ENCODE measurements at regions not wholly inside any gene's neighbourhood (a gene's known extent, or its start where the extent isn't known, plus 50 kb on each side); places are given as distances from the start of the nearest gene placed in this dataset.

DNA sequence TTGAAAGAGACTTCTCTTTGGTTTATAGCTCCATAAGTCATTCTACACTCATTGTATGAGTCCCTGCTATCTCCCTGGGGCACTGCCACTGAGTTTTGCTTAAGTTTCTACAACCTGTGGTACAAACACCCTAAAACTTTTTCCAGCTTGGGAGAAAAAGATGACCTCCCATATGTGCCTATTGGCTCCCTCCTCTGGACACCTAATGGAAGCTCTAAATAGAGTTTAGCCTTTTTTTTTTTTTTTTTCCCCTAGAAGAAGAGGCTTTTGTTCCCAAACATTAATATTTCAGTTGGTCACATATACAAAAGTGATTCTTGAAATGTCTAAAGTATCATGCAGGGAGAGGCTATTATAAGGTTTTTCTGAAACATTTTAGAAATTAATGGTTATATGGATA, 547.2 kb upstream of the TMEFF2 start:
- Mint-ChIP-seq H3K27ac (no peak overlapping the region), H3K27me3 (ENCODE audit: low read depth, poor library complexity) (no peaks in the 10 kb centered on the region), H3K4me1 (peaks cover 6% of the 10 kb centered on the region), H3K36me3 (ENCODE audit: low read depth) (no peaks in the 10 kb centered on the region), H3K9me3 (peaks cover 5% of the 10 kb centered on the region), H3K4me3 (no peak overlapping the region)
- DNase-seq, result no peak
- TF ChIP-seq, protein P1, sequence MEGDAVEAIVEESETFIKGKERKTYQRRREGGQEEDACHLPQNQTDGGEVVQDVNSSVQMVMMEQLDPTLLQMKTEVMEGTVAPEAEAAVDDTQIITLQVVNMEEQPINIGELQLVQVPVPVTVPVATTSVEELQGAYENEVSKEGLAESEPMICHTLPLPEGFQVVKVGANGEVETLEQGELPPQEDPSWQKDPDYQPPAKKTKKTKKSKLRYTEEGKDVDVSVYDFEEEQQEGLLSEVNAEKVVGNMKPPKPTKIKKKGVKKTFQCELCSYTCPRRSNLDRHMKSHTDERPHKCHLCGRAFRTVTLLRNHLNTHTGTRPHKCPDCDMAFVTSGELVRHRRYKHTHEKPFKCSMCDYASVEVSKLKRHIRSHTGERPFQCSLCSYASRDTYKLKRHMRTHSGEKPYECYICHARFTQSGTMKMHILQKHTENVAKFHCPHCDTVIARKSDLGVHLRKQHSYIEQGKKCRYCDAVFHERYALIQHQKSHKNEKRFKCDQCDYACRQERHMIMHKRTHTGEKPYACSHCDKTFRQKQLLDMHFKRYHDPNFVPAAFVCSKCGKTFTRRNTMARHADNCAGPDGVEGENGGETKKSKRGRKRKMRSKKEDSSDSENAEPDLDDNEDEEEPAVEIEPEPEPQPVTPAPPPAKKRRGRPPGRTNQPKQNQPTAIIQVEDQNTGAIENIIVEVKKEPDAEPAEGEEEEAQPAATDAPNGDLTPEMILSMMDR (IDR thresholded peaks at IDR 0.05), result peak; percentile 31

DNA sequence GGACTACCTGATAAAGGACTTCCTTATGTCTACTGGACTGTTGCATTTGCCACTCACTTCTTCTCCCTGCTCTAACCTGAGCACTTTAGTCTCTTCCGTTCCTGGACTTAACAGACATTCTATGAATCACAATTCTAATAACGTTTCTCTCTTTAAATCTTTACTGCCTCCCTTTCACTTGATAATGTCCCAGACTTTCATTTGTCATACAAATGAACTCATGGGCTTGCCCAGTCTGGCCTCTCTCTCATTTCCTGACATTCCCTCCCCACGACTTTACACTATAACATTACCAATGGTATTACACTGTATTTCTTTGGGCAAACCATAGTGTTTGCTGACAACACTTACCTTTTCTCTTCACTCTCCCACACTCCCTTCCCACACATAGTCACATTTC, 540.7 kb upstream of the TMEFF2 start:
- Mint-ChIP-seq H3K27me3 (ENCODE audit: low read depth, poor library complexity) (peaks cover 3% of the 10 kb centered on the region), H3K9me3 (no peaks in the 10 kb centered on the region), H3K4me1 (no peaks in the 10 kb centered on the region), H3K4me3 (no peak overlapping the region), H3K36me3 (ENCODE audit: low read depth) (no peaks in the 10 kb centered on the region), H3K27ac (no peak overlapping the region)
- TF ChIP-seq, protein P1 (IDR thresholded peaks at IDR 0.05), result no peak
- no peak for DNase-seq

DNA sequence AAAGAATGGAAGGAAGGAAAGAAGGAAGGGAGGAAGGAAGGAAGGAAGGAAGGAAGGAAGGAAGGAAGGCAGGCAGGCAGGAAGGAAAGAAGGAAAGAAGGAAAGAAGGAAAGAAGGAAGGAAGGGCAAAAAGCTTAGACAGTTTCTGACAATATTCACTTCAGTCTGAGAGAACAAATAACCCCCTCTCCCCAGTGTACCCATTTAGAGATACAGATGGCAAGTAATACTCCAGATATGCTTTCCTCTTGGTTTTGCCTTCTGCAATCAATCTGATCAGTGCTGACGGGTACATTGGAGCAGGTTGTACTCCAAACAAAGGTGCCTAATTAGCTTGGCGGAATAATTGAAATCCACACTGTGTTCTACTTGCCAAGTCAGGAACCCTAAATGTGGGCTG, 534.6 kb upstream of the TMEFF2 start:
- Mint-ChIP-seq H3K9me3 (no peaks in the 10 kb centered on the region), H3K4me3 (no peak overlapping the region), H3K27me3 (ENCODE audit: low read depth, poor library complexity) (peaks cover 3% of the 10 kb centered on the region), H3K36me3 (ENCODE audit: low read depth) (no peaks in the 10 kb centered on the region), H3K27ac (no peak overlapping the region), H3K4me1 (no peaks in the 10 kb centered on the region)
- DNase-seq, result no peak
- TF ChIP-seq, protein P1 (IDR thresholded peaks at IDR 0.05), result no peak

DNA sequence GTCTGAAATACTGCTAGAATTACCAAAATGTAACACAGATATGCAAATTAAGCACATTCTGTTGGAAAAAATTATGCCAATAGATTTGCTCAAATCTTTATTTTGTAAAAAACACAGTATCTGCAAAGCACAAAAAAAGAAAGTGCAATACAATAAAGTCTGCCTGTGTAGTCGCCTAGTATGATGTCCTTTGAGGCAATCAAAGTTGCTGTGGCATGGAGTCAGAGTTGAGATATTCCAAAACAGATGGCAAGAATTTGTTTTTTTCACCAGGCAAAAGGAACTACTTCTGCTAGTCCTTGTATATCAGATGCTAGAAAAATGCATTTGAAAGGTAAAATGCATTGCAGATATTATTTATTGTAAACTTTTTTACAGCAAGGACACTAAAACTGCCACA, 531.3 kb upstream of the TMEFF2 start:
- Mint-ChIP-seq H3K9me3 (no peaks in the 10 kb centered on the region), H3K27ac (no peak overlapping the region), H3K36me3 (ENCODE audit: low read depth) (no peaks in the 10 kb centered on the region), H3K4me1 (no peaks in the 10 kb centered on the region), H3K4me3 (no peak overlapping the region), H3K27me3 (ENCODE audit: low read depth, poor library complexity) (no peaks in the 10 kb centered on the region)
- TF ChIP-seq, protein P1 (IDR thresholded peaks at IDR 0.05), result no peak
- no peak for DNase-seq

DNA sequence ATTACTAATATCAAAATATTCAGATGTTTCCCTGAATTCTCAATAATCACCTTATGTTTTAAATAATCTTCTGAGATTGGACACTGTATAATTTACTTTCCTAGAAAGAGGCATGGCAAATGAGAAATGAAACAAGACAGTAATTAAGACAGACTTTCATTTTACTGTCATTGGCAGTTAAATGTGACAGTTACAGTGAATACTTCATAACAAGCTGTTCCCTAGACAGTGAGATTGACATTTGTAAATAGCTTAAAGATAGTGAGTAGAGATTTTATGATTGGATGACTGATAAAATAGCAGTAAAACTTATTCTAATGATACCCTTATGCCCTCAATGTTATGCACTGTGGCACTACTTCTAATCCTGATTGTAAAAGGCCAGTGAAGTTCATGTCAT, 524.9 kb upstream of the TMEFF2 start:
- no peak overlapping the region for H3K27ac Mint-ChIP-seq
- H3K4me1 Mint-ChIP-seq, result no peaks in the 10 kb centered on the region
- H3K36me3 Mint-ChIP-seq (ENCODE audit: low read depth), result no peaks in the 10 kb centered on the region
- no peak for DNase-seq
- no peaks in the 10 kb centered on the region for H3K27me3 Mint-ChIP-seq (ENCODE audit: low read depth, poor library complexity)
- TF ChIP-seq, protein P1 (IDR thresholded peaks at IDR 0.05), result no peak
- H3K9me3 Mint-ChIP-seq, result no peaks in the 10 kb centered on the region
- no peak overlapping the region for H3K4me3 Mint-ChIP-seq

DNA sequence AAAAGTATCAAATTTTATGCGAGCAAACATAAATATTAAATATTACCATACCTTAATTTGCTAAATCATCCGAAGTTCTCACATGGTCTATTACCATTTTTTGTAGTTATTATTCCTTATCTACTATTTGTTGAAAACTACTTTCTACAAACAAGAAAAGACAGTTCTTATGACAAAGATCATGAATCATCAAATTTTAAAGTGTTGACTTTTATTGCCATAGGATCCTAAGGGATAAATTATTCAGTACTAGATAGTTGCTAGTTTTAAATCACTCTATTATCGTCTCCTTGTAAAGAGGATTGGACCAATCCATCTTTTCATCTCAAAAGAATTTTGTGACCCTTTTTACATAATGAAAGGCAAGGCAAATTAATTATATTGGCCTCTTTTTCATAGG, 523.6 kb upstream of the TMEFF2 start:
- TF ChIP-seq, protein P1 (IDR thresholded peaks at IDR 0.05), result no peak
- H3K27ac Mint-ChIP-seq, result no peak overlapping the region
- DNase-seq, result no peak
- no peaks in the 10 kb centered on the region for H3K9me3 Mint-ChIP-seq
- H3K4me3 Mint-ChIP-seq, result no peak overlapping the region
- no peaks in the 10 kb centered on the region for H3K27me3 Mint-ChIP-seq (ENCODE audit: low read depth, poor library complexity)
- no peaks in the 10 kb centered on the region for H3K4me1 Mint-ChIP-seq
- no peaks in the 10 kb centered on the region for H3K36me3 Mint-ChIP-seq (ENCODE audit: low read depth)
